ENCODE measurements at regions not wholly inside any gene's neighbourhood (a gene's known extent, or its start where the extent isn't known, plus 50 kb on each side); places are given as distances from the start of the nearest gene placed in this dataset.
A peak's percentile ranks its signal among the peaks of the same experiment; 100 is the strongest.

DNA sequence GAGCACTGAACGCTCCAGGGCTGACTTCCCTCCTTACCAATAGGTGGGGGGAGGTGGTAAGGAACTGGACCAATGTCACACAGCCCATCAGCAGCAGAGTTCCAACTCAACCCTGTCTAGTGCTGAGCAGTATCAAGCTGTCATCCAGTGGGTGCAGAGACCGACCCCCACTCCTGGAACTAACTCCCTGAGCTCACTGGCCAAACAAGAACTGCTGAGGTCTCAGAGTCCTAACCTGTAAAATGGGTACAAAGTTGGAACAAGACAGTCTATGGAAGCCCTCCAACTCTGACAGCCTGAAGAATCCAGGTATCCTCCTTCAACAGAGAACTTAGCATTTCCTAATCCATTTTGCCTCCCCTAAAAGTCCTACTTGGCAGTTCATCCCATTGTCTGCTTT lies 91.1 kb upstream of the CLMN start:
- no peak for DNase-seq

DNA sequence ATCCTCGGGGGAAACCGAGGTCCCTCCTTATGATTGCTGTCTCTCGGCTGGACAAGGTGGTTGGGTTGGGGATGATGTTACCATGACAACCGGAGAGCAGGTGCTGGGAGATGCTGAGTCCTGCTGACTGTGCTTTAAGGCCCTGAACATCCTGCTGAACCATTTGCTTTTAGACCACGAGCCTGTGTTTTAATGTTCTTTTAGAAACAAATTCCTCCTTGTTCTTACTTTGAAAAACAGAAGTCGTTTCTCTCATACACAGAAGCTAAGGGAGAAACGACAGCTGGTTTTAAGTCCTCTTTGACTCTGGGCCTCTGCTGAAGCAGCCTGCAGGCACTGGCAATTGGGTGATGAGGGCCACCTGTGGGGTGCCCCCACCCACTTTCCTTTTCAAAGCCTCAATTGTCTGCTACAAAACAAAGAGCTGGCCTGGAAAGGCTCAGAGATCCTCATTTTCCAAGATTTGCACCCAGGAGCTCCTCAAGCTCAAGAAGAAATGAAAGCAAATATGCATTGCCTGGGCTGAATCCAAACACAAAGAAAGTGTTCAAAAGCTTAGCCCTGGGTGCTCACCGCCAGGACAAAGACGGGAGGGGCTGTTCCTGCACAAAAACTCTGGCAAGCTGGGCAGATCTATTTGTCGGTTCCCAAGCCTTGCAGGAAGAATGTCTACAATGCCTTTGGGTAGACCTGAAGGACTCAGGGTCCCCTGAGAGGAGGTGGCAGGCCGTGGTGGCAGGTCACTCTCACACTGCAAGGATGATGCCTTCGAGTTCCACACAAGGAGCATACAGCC lies 90.0 kb upstream of the CLMN start:
- DNase-seq: no peak

DNA sequence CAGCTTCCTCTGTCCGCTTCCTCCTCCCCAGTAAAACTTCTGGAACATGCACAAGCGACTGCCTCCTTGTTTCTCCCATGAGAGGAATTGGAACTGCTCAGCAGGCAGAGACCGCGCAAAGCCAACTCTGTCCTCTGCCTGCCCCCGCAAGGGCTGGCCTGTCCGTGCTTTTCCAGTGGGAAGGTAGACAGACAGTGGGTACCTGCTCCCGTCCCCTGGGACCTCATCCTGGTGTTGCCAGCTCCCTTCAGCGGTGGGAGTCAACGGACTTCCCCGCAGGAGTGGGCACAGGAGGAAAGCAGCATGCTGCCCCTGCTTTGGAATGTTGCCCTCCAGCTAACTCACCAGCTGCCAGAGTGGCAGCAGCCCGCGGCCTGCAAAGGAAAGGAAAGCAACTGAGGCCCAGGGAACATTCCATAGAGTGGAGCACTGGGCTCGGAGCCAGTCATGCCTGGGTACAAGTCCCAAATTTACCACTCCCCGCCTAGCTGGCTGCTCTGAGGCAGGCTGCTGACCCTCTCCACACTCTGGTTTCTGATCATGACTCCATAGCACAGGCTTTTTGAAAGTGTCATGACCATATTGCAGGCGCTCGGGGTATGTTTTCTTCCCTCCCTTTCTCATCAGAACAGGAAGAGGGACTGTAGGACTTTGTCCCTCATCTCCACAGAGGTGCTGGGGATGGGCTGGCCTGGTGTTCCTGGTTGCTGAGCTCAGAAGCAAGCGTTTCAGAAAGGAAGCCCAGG lies 89.2 kb upstream of the CLMN start:
- DNase-seq: no peak

DNA sequence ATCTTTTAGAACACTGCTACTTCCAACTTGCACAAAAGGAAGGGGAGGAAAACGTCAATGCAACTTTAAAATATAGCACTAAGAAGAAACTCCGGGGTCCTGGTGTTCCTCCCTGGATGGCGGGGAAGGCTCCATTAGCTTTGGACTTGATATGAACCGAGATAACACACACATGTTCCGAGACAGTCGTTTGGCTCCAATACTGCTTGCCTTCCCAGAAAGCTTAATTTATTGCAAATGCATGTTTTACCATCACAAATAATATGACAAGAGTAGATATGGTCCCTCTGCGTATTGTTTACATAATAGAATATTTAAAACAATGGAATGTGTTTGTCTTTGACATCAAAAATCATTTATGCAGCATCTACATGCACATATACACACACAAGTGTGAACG lies 87.6 kb upstream of the CLMN start:
- no peak for DNase-seq

DNA sequence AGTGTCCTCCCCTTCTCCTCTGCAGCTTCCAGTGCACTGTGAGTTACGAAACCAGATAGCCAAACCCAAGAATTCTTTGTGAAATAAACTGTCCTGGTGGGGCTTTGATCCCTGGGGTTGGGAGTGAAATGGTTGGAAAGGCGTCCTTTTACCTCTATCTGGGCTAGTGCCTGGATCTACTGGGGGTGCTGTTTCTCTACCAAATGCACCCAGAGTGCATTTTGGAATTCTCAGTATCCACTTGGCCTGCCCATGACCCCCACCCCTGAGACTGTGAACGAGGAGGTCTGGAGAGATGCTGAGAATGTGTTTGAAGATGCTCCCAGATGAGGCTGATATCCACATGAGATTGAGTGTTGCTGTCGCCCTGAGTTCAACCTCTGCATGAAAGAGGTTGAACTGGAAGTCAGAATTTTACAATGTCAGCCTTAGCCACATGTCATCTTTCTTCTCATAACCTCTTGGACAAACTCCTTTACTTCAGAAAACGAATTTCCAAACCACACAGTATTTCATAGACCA lies 87.1 kb upstream of the CLMN start:
- DNase-seq: no peak

DNA sequence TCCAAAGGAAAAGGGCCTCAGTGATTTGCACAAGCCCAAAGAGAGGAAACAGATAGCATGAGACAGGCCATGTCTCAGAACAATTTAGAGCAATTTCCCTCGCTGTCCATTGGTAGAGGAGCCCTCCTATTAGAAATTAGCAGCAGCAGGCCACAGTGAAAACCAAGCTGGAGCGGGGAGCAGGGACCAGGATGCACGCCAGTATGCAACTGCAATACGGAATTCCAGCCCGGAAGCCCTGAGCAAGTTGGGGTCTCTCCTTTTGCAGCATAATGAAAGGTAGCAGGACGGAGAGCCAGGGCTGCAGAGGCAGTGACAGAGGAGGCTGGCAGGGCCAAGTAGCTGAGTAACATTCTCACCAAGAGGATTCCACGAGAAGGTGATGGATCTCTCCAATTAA lies 84.9 kb upstream of the CLMN start:
- no peak for DNase-seq

DNA sequence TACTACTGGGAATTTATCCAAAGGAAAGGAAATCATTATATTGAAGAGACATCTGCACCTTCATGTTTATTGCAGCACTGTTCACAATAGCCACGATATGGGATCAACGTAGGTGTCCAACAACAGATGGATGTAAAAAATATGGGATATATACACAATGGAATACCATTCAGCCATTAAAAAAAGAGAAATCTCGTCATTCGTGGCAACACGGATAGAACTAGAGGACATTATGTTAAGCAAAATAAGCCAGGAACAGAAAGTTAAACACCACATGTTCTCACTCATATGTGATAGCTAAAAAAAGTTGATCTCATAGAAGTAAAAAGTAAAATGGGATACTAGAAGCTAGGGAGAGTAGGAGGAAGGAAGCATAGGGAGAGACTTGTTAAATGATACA lies 82.9 kb upstream of the CLMN start:
- no peak for DNase-seq

DNA sequence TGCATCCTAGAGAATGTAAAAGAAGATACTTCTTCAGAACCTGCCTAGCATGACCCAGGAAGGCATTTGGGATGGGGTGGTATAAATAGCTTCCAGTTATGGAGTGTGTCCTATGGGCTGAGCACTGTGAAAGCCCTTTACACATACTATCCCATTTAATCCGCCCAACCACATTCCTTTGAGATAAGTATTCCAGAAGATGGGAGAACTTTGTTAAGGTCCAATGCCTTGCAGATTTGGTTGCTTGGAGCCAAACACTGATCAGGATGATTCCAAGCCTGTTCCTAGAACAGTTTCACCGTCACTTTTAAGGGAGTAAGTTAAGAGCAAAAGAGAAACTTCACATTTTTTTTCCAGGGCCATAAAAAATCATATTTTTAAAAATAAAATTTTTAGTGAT lies 82.5 kb upstream of the CLMN start:
- no peak for DNase-seq

DNA sequence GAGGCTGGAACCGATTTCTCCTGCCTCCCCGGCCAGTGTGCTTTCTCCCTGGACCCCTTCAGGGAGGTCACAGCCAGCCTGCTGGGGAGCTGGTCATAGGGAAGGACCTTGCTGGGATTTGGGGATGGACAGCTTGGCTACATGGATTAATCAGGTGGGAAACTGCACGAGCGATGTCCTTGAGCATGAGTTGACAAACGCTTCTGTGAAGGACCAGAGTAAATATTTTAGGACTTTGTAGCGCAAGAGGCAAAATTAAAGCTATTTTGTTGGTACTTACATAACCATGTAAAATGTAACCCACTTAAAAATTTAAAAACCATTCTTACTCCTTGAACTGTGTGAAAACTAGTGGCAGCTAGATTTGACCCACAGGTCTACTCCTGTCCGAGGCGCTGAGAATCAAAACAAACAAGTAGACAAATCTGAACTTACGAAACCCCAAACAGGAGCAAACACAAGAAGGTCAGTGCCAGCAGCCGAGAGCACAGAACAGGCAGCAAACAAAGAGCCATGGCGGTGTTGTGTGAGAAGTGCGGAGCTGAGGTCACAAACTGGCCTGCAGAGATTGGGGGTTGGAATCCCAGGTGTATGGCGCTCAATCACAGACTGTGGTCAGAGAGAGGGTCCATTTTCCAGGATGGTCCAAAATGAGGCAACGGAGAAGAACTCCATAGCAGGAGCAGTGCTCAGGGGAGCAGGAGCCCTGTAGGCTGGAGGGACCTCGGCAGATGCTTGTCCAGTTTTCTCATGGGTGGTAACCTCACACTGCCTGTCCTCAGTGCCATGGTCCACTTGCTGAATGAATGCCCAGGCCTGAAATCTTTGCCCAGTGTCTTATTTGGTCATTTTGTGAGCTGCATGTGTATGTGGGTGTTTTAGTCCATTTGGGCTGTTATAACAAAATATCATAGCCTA lies 79.2 kb upstream of the CLMN start:
- DNase-seq: no peak

DNA sequence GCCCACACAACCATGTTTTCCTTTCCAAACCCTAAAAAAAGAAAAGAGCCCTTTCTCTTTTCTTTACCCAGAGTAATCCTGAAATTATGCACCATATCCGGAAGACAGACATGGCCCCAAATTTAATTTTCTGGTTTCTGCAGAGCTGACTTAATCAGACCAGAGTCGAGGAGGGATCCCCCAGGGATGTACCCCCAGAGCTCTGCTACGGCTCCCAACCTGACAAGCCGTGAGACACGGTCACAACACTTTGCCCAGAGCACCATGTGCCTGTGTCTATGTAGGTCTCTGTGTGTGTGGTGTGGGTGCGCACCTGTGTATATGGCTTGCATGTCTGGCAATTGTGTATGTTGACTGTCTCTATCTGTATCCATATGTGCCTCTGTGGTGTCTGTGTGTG lies 77.6 kb upstream of the CLMN start:
- DNase-seq: no peak

DNA sequence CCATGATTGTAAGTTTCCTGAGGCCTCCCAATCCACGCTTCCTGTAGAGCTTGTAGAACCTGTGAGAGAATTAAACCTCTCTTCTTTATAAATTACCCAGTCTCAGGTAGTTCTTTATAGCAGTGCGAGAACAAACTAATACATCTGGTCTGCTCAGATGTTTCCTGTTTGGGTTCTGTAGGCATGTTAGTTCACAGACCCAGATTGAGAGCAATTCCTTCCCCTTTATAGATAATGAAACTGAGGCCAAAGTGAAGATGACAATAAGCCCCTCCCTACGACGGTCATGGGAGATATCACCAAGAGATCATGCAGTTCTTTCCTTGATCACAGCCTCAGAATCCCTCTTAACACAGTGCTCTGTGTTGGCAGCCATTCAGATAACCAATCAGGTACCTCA lies 76.5 kb upstream of the CLMN start:
- no peak for DNase-seq

DNA sequence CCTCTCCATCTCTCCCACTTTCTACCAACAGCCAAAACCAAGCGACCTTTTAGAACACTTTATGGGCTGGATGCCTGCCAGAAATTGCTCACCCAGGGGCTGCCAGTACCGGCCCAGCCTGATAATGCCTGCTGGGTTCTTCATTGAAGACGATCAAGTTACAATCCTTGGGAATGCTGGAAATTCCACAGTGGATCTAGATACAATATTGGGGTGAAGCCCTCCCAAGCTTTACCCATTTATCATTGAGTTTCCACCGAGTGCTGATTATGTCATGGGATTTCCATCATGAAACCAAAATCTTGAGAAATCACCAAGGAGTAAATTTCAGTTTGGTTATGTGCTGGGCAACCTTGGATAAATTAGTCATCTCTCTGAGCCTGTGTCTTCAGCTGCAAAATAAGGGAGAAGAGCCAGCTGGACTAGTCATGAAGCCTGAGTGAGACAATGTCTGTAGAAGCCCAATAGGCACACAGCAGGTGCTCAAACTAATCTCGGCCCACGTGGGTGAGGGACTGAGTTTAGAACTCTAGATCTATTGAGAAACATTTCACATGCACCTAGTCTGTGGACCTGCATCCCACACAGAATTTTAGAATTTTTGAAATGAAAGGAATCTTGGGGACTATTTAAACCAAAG lies 75.5 kb upstream of the CLMN start:
- DNase-seq: peak; percentile 9

DNA sequence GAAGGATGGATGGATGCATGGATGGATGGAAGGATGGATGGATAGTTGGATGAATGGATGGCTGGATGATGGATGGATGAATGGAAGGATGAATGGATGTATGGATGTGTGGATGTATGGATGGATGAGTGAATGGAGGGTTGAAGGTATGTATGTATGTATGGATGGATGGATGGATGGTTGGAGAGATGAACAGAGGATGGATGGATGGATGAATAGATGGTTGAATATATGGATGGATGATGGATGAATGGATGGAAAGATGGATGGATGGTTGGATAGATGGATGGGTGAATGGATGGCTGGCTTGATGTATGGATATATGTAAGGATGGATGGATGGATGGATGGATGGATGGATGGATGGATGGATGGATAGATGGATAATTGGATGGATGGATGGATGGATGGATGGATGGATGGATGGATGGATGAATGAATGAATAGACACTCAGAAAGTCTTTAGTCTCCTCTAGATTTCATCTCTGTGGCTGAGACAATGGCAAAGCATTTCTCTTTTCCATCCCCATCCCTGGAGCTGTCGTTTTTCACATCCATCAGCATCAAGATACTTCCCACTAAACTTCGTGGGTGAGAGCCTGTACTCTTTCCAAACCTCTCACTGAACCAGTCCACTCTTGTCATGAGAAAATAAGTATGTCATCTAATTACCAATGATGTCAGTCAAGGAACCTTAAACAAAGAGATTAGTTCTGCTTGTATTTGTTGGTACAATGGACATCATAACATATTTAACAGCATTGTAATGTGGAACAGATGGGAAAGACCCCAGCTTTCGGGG lies 74.8 kb upstream of the CLMN start:
- DNase-seq: no peak

DNA sequence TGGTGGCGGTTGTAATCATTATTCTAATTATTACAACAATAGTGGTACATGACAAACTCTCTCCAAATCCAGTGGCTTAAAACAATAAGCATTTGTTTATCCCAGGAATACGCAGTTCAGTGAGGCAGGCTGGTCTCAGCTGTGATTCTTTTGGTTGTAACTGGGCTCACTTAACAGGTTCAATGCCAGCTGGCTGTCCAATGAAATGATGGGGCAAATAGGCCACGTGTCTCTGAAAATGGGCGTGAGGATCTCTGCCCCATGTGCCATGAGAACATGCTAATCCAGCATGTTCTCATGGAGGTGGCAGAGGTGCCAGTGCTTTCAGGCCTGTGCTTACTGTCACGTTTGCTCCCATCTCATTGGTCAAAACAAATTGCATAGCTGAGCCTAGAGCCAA lies 73.1 kb upstream of the CLMN start:
- DNase-seq: no peak

DNA sequence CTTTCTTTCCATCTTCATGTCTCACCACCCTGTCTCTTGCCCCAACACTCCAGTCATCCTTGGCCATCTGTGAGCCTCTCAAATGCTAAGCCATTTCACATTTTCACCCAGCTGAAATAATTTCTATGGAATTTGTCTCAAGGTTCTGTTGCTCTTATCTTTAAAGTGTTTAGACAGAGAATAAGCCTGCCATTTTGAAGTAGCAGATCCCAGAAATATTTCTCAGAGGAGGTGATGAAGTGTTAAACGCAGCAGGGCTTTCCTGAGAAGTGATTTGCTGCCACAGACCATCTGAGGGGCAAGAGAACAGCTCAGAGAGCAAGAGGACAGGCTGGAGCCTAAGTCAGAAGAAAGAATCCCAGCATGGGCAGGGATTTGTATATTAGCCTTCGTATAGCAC lies 71.6 kb upstream of the CLMN start:
- DNase-seq: no peak

DNA sequence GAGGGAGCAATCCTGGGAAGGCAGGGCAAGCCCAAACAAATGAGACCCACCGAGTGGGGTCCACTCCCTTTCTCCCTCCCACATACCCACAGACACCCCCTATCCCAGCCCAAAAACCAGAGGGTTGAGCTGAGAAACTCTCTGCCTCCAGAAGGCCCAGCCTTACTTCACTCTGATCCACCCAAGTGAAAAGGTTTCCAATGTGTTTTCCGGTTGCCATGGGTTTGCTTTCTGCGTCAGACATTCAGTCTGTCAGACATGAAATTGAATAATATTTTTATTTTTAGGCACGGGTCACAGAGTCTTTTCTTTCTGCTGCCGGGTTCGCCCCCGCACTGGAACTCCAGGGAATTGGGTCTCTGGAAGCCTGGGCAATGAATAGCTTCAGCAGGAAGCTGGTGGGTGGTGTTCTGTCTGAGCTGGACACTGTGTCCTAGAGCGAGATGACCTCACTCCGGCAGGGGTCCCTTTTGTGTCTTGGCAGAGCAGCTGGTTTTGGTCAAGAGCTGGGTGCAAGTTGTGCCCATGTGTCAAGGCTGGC lies 69.8 kb upstream of the CLMN start:
- no peak for DNase-seq

DNA sequence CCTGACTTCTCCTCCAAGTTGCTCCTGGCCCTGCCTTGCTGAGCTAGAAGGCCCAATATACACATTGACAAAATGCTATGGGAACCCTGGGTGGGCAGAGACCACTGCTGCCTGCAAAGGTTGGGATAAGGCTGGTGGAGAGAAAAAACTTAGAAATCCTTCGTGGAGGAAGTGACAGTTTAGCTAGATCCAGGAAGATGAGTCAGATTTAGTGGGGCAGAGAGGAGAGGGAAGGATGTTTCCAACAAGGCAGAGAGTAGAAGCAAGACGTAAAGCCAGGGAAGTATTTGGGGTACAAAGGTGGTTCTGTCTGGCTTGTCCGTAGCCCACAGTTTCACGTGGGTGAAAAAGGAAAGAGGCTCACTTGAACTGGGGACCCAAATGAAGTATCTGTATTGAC lies 69.0 kb upstream of the CLMN start:
- peak; percentile 27 for DNase-seq

DNA sequence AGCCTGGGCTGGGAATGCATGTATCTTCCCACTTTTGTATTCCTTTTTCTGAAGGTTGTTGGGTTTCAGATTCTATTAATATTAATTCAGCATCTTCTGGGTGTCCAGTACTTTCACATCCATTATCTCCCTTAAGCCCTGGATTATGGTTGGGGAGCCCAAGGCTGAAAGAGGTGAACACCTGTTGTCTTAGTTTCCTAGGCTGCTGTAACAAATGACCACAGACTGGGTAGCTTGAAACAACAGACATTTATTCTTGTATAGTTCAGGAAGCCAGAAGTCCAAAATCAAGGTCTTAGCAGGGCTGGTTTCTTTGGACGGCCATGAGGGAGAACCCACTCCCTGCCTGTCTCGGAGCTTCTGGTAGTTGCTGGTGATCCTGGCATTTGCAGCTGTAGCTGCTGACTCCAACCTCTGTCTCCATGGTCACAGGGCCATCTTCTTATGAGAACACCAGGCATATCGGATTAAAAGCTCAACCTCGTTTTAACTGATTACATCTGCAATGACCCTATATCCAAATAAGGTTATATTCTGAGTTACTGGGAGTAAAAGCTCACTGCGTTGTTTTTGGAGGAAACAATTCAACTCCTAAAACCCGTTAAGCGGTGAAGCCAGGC lies 68.2 kb upstream of the CLMN start:
- DNase-seq: no peak

DNA sequence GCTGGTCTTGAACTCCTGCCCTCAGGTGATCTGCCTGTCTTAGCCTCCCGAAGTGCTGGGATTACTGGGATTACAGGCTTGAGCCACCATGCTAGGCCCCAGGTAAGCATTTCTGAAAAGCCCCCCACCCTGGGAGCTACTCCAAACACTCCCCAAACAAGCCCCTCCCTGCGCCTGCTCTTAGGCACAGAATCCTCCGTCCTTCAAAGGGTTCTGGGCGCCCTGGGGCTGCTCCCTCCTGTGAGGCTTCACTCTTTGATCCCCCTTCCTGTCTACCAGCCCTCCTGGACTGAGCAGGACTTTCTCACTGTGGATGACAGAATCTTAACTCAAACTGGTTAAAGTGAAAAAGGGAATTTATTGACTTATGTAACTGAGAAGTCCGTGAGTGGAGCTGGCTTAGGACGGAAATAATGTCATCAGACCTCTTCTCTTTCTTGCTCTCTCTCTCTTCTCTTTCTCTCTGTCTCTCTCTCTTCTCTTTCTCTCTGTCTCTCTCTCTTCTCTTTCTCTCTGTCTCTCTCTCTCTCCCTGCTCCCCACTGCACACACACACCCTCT lies 66.9 kb upstream of the CLMN start:
- DNase-seq: no peak

DNA sequence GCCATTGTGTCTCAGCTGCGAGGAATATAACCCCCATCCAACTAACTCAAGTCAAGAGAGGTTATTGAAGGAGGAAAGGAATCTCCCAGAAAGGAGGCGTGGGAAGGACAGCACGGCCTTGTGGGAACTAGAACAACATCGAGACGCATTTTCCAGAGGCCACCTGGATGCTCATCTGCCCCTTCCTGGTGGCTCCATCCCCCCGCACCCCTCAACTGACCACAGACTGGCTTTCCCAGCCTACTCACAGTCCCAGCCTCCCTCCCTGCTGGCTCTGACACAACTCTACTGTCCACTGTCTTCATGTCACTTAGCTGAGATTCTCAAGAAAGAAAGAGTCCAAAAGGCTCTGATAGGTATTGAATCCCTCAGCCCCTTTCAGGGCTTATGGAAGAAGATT lies 66.0 kb upstream of the CLMN start:
- no peak for DNase-seq

DNA sequence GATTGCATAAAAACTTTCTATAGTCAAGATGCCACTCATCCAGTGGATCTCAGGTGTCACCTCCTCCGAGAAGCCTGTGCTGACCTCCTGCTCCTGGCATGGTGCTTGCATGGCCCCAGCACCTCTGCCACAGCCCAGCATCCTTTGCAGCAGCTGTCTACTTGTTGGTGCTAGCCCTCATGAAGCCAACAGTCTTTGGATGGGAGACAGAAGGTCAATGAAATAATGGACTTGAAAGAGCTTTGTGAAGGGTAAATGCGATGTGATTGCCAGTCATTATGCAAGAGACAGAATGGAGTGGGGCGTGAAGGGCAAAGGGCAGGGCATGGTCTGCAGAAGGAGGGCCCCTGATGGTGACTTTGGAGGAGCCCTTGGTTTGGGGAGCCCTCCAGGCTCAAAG lies 63.0 kb upstream of the CLMN start:
- no peak for DNase-seq

Data from HCEC 1CT (cell line).